H1 (cell line): ENCODE measurements at regions not wholly inside any gene's neighbourhood (a gene's known extent, or its start where the extent isn't known, plus 50 kb on each side); places are given as distances from the start of the nearest gene placed in this dataset.

ENCODE experiments used
- CTCF ChIA-PET: fragments of 300-600 bp; sonication (Branson Sonifier 250); formaldehyde crosslinking; loops from one replicate; lab custom pipeline; 2021; ENCODE audit not compliant: partially characterized antibody; lab: Charles Lee
- POLR2A ChIA-PET: fragments of 300-600 bp; sonication (Branson Sonifier 250); formaldehyde crosslinking; loops from one replicate; lab custom pipeline; 2021; ENCODE audit warnings: inconsistent platforms; ENCODE audit not compliant: partially characterized antibody; lab: Charles Lee
- DNase-seq, 2 experiments: peaks; one replicate each; pipeline versions ENCODE4 v3.0.0 to v3.0.0-alpha.2; 2010 to 2022; ENCODE audit warnings: low spot score in 2 of 2, low read depth in 1 of 2, mixed read lengths in 1 of 2
- FAIRE-seq: peaks from 2 replicates; lab custom pipeline; 2011; peaks lifted over from hg19 to GRCh38; lab: Jason Lieb, UNC
- H2AFZ ChIP-seq: 2 replicates; pipeline ENCODE4 v1.8.1; 2012; ENCODE audit warnings: low read length, inconsistent platforms
- H2AK5ac ChIP-seq: 2 replicates; pipeline ENCODE4 v1.6.1; 2013; ENCODE audit warnings: low read depth, low read length
- H2BK120ac ChIP-seq: replicated peaks from 2 replicates; pipeline ENCODE3; 2013; ENCODE audit warnings: low read depth, low read length, inconsistent platforms
- H2BK12ac ChIP-seq: 2 replicates; pipeline ENCODE4 v1.6.1; 2013; ENCODE audit warnings: low read depth, low read length
- H2BK15ac ChIP-seq: 2 replicates; pipeline ENCODE4 v1.6.1; 2013; ENCODE audit warnings: low read length
- H2BK20ac ChIP-seq: 2 replicates; pipeline ENCODE4 v1.6.1; 2013; ENCODE audit warnings: low read length
- H2BK5ac ChIP-seq: 2 replicates; pipeline ENCODE4 v1.6.1; 2013; ENCODE audit warnings: low read depth, low read length
- H3K14ac ChIP-seq: 2 replicates; pipeline ENCODE4 v1.6.1; 2013; ENCODE audit warnings: inconsistent platforms; ENCODE audit not compliant: insufficient read length
- H3K18ac ChIP-seq: 2 replicates; pipeline ENCODE4 v1.6.1; 2013; ENCODE audit warnings: low read length; ENCODE audit errors: extremely low read depth
- H3K23ac ChIP-seq: 2 replicates; pipeline ENCODE4 v1.6.1; 2013; ENCODE audit warnings: inconsistent platforms; ENCODE audit not compliant: insufficient read length
- H3K23me2 ChIP-seq: 2 replicates; pipeline ENCODE4 v1.6.1; 2013; ENCODE audit warnings: low read depth, low read length
- H3K27ac ChIP-seq: 2 replicates; pipeline ENCODE4 v1.6.1; 2011; ENCODE audit warnings: low read depth, low read length, inconsistent platforms
- H3K27me3 ChIP-seq, 4 experiments: replicated peaks in 1 of 4; 1 replicate in 1 of 4; 2 replicates in 3 of 4; pipeline versions ENCODE4 v1.6.1 to v1.8.1; 2011 to 2013; ENCODE audit warnings: low read length in 3 of 4, mild to moderate bottlenecking in 3 of 4, inconsistent platforms in 2 of 4, mixed read lengths in 2 of 4, moderate library complexity in 1 of 4; ENCODE audit not compliant: control insufficient read depth in 3 of 4, insufficient read depth in 3 of 4; ENCODE audit errors: extremely low read depth in 1 of 4
- H3K36me3 ChIP-seq, 4 experiments: 2 replicates each; pipeline versions ENCODE4 v1.6.1 to v1.8.1; 2011 to 2013; ENCODE audit warnings: mild to moderate bottlenecking in 4 of 4, low read length in 3 of 4, moderate library complexity in 2 of 4, control low read depth in 1 of 4, inconsistent platforms in 1 of 4; ENCODE audit not compliant: insufficient read depth in 4 of 4, control insufficient read depth in 2 of 4
- H3K4ac ChIP-seq: replicated peaks from 2 replicates; pipeline ENCODE3; 2013; ENCODE audit warnings: low read length, low read depth, mixed read lengths, inconsistent platforms; ENCODE audit not compliant: insufficient read length
- H3K4me1 ChIP-seq, 4 experiments: replicated peaks in 1 of 4; 1 replicate in 1 of 4; 2 replicates in 3 of 4; pipeline versions ENCODE4 v1.6.1 to v1.8.1; 2011 to 2013; ENCODE audit warnings: low read length in 3 of 4, inconsistent platforms in 2 of 4, mixed read lengths in 1 of 4; ENCODE audit not compliant: insufficient read depth in 4 of 4, control insufficient read depth in 3 of 4
- H3K4me2 ChIP-seq, 2 experiments: 2 replicates each; pipeline versions ENCODE4 v1.6.1 to v1.8.1; 2011 to 2013; ENCODE audit warnings: low read depth in 2 of 2, low read length in 2 of 2, control low read depth in 1 of 2, inconsistent platforms in 1 of 2, mild to moderate bottlenecking in 1 of 2; ENCODE audit not compliant: insufficient read depth in 1 of 2
- H3K4me3 ChIP-seq, 4 experiments: fragments of 200-600, 300-600 bp in 1 of 4; sonication (generic), shearing (Covaris generic), sonication (Bioruptor Twin) in 1 of 4; 2 replicates each; pipeline versions ENCODE4 v1.5.1 to v1.8.1; 2011 to 2016; ENCODE audit warnings: low read length in 4 of 4, low read depth in 3 of 4, control low read depth in 2 of 4, inconsistent platforms in 2 of 4, mild to moderate bottlenecking in 2 of 4, mixed read lengths in 1 of 4, moderate library complexity in 1 of 4; ENCODE audit not compliant: insufficient read depth in 2 of 4; ENCODE audit errors: extremely low read depth in 1 of 4
- H3K56ac ChIP-seq: replicated peaks from 2 replicates; pipeline ENCODE3; 2013; ENCODE audit warnings: low read depth, mild to moderate bottlenecking, mixed read lengths, low read length, inconsistent platforms; ENCODE audit not compliant: insufficient read length
- H3K79me1 ChIP-seq: 2 replicates; pipeline ENCODE4 v1.6.1; 2013; ENCODE audit warnings: low read depth, low read length, control low read depth
- H3K79me2 ChIP-seq, 2 experiments: 2 replicates each; pipeline versions ENCODE4 v1.6.1 to v1.8.1; 2012 to 2013; ENCODE audit warnings: low read length in 2 of 2, mild to moderate bottlenecking in 2 of 2, inconsistent platforms in 1 of 2; ENCODE audit not compliant: insufficient read depth in 2 of 2, control insufficient read depth in 1 of 2
- H3K9ac ChIP-seq, 4 experiments: replicated peaks in 1 of 4; 1 replicate in 1 of 4; 2 replicates in 3 of 4; pipeline versions ENCODE4 v1.6.1 to v1.8.1; 2011 to 2013; ENCODE audit warnings: low read depth in 3 of 4, low read length in 3 of 4, control low read depth in 2 of 4, mild to moderate bottlenecking in 2 of 4, moderate library complexity in 2 of 4, inconsistent platforms in 1 of 4; ENCODE audit errors: extremely low read depth in 1 of 4
- H3K9me3 ChIP-seq, 2 experiments: 2 replicates each; pipeline versions ENCODE4 v1.6.1 to v1.8.1; 2012 to 2013; ENCODE audit warnings: mild to moderate bottlenecking in 2 of 2, moderate library complexity in 2 of 2, control low read depth in 1 of 2, inconsistent platforms in 1 of 2, low read depth in 1 of 2, low read length in 1 of 2, mixed read lengths in 1 of 2; ENCODE audit not compliant: insufficient read depth in 2 of 2
- H4K20me1 ChIP-seq, 2 experiments: replicated peaks in 1 of 2; 2 replicates each; pipeline versions ENCODE3 to v1.8.1; 2011 to 2013; ENCODE audit warnings: inconsistent platforms in 2 of 2, low read length in 2 of 2, mild to moderate bottlenecking in 1 of 2; ENCODE audit not compliant: insufficient read depth in 2 of 2, control insufficient read depth in 1 of 2
- H4K5ac ChIP-seq: 2 replicates; pipeline ENCODE4 v1.6.1; 2013; ENCODE audit warnings: low read length, low read depth, mixed read lengths, inconsistent platforms; ENCODE audit not compliant: insufficient read length
- H4K8ac ChIP-seq: 2 replicates; pipeline ENCODE4 v1.8.0; 2013; ENCODE audit warnings: mild to moderate bottlenecking, moderate library complexity, low read length, inconsistent platforms; ENCODE audit not compliant: insufficient read depth; ENCODE audit errors: extremely low read depth
- H4K91ac ChIP-seq: replicated peaks from 2 replicates; pipeline ENCODE3; 2013; ENCODE audit warnings: low read length, mixed read lengths, inconsistent platforms; ENCODE audit not compliant: insufficient read length
- ATF2 ChIP-seq: IDR thresholded peaks from 2 replicates; pipeline ENCODE4 v1.6.1; 2012; ENCODE audit warnings: low read length, inconsistent platforms
- CBX8 ChIP-seq: fragments of 300-800, 300-1000 bp; sonication (generic); IDR thresholded peaks from 2 replicates; pipeline ENCODE4 v1.7.1; 2016; ENCODE audit warnings: low read depth, low read length, borderline replicate concordance
- CHD1 ChIP-seq: IDR thresholded peaks from 2 replicates; pipeline ENCODE4 v1.6.1; 2012; ENCODE audit warnings: low read depth, low read length, improper control_type of control experiment
- E2F6 ChIP-seq: IDR thresholded peaks from 2 replicates; pipeline ENCODE4 v1.6.1; 2012; ENCODE audit warnings: inconsistent platforms
- FOSL1 ChIP-seq: IDR thresholded peaks from 2 replicates; pipeline ENCODE4 v1.6.1; 2011; ENCODE audit warnings: mild to moderate bottlenecking, low read depth, low read length, moderate library complexity; ENCODE audit not compliant: insufficient read depth
- KDM5A ChIP-seq: fragments of 200-600 bp; IDR thresholded peaks from 2 replicates; pipeline ENCODE4 v1.7.1; 2012; ENCODE audit warnings: mild to moderate bottlenecking, low read length, inconsistent platforms, mixed read lengths
- POLR2A ChIP-seq, 2 experiments: IDR thresholded peaks; 1 replicate in 1 of 2; 2 replicates in 1 of 2; pipeline ENCODE4 v1.6.1; 2011; ENCODE audit warnings: low read depth in 2 of 2, low read length in 2 of 2, mild to moderate bottlenecking in 2 of 2; ENCODE audit errors: control extremely low read depth in 1 of 2
- POU5F1 ChIP-seq: IDR thresholded peaks from 2 replicates; pipeline ENCODE4 v1.6.1; 2011; ENCODE audit warnings: low read depth, mild to moderate bottlenecking, low read length, moderate library complexity
- RAD21 ChIP-seq, 2 experiments: IDR thresholded peaks in 1 of 2; conservative IDR thresholded peaks in 1 of 2; 2 replicates each; pipeline ENCODE4 v1.6.1; 2011; ENCODE audit warnings: low read depth in 2 of 2, low read length in 2 of 2, improper control_type of control experiment in 1 of 2, inconsistent platforms in 1 of 2, mild to moderate bottlenecking in 1 of 2, moderate library complexity in 1 of 2
- SIRT6 ChIP-seq: IDR thresholded peaks from one replicate; pipeline ENCODE4 v1.7.1; 2012; ENCODE audit warnings: low read length, inconsistent platforms
- SIX5 ChIP-seq: IDR thresholded peaks from 2 replicates; pipeline ENCODE4 v1.6.1; 2011; ENCODE audit warnings: mild to moderate bottlenecking, low read depth, low read length
- SP4 ChIP-seq: IDR thresholded peaks from 2 replicates; pipeline ENCODE4 v1.6.1; 2012; ENCODE audit warnings: low read length, inconsistent platforms
- WGBS, 2 experiments: shearing (Covaris generic) in 1 of 2; methylation state at CpG; one replicate each; pipeline versions ENCODE4 v1.1.6 to v1.1.7; 2013 to 2015; ENCODE audit warnings: low lambda C conversion rate in 2 of 2, mixed read lengths in 2 of 2, inconsistent platforms in 1 of 2, low coverage in 1 of 2, missing lambda C conversion rate in 1 of 2; ENCODE audit not compliant: insufficient replicate concordance in 2 of 2, insufficient coverage in 1 of 2, insufficient read length in 1 of 2; ENCODE audit errors: extremely low coverage in 1 of 2, missing lambda C conversion rate in 1 of 2; 5-methylcytosine and 5-hydroxymethylcytosine counted together

GRCh38 chrY:10092342-10092741, 564.7 kb downstream of the TSPY10 start:
- Histone ChIP-seq H3K36me3 (no peaks in the 10 kb centered on the region), H2BK20ac (no peak overlapping the region), H3K79me2 (no peaks in the 10 kb centered on the region), H3K9ac (no peak overlapping the region), H3K18ac (no peak overlapping the region), H2BK15ac (no peak overlapping the region), H3K4me1 (no peaks in the 10 kb centered on the region), H3K4me3 (no peak overlapping the region), H2AFZ (no peak overlapping the region), H3K4ac (no peak overlapping the region), H2BK5ac (no peak overlapping the region), H4K5ac (no peak overlapping the region), H2BK120ac (no peak overlapping the region), H4K8ac (no peak overlapping the region), H2AK5ac (no peak overlapping the region), H3K4me2 (no peak overlapping the region), H3K56ac (no peak overlapping the region), H3K23ac (no peak overlapping the region), H3K23me2 (no peaks in the 10 kb centered on the region), H3K14ac (no peak overlapping the region), H3K27me3 (no peaks in the 10 kb centered on the region), H3K9me3 (peaks cover 5 to 55% of the 10 kb centered on the region in 2 experiments; a peak in 2 of 4 replicates), H3K79me1 (no peaks in the 10 kb centered on the region), H4K20me1 (no peaks in the 10 kb centered on the region), H4K91ac (no peak overlapping the region), H3K27ac (no peak overlapping the region), H2BK12ac (no peak overlapping the region)
- WGBS, 2 experiments, result 90% methylated on average over 17 of the region's 27 CpGs; no CpG with 5 or more reads in 1 of the 2 experiments
- FAIRE-seq, result no peak
- no peak for DNase-seq
- POLR2A ChIA-PET, result no interaction called here
- TF ChIP-seq POLR2A (IDR thresholded peaks at IDR 0.05; ENCODE audit: control extremely low read depth in 1 of 2, low read depth in 2 of 2, low read length in 2 of 2) (no peak), CHD1 (no peak), KDM5A (no peak), SIX5 (no peak), POU5F1 (no peak), FOSL1 (no peak), CBX8 (no peak), RAD21 (IDR thresholded peaks at IDR 0.05 in 1 of 2, conservative IDR thresholded peaks at IDR 0.05 in 1 of 2; ENCODE audit: low read depth in 2 of 2, low read length in 2 of 2) (no peak), SP4 (no peak), ATF2 (no peak), E2F6 (no peak), SIRT6 (no peak)
- CTCF ChIA-PET, result no interaction called here
